ENCODE measurements at regions not wholly inside any gene's neighbourhood (a gene's known extent, or its start where the extent isn't known, plus 50 kb on each side); places are given as distances from the start of the nearest gene placed in this dataset.

GRCh38 chr2:56718413-56718812, 534.6 kb downstream of the CCDC85A start:
- no peak for DNase-seq (ENCODE audit: low read depth)
- no peak overlapping the region for H3K4me3 ChIP-seq (replicated peaks; ENCODE audit: low read depth, low read length)
- TF ChIP-seq CTCF (IDR thresholded peaks at IDR 0.05; ENCODE audit: low read length, missing control alignments) = no peak

- peak; percentile 44 for DNase-seq (ENCODE audit: low read depth)
- no peak for TF ChIP-seq CTCF (IDR thresholded peaks at IDR 0.05; ENCODE audit: low read length, missing control alignments)
- H3K4me3 ChIP-seq (replicated peaks; ENCODE audit: low read depth, low read length) = no peak overlapping the region
These were observed 545.4 kb downstream of the CCDC85A start for GRCh38 chr2:56729212-56729611.

GRCh38 chr2:56732946-56733345, 549.2 kb downstream of the CCDC85A start:
- no peak overlapping the region for H3K4me3 ChIP-seq (replicated peaks; ENCODE audit: low read depth, low read length)
- DNase-seq (ENCODE audit: low read depth) = no peak
- no peak for TF ChIP-seq CTCF (IDR thresholded peaks at IDR 0.05; ENCODE audit: low read length, missing control alignments)

GRCh38 chr2:56739413-56739812, 555.6 kb downstream of the CCDC85A start:
- H3K4me3 ChIP-seq (replicated peaks; ENCODE audit: low read depth, low read length) = no peak overlapping the region
- DNase-seq (ENCODE audit: low read depth) = no peak

GRCh38 chr2:56741601-56742102, 557.9 kb downstream of the CCDC85A start:
- TF ChIP-seq CTCF (IDR thresholded peaks at IDR 0.05; ENCODE audit: low read length, missing control alignments) = no peak
- DNase-seq (ENCODE audit: low read depth) = peak; percentile 92
- peak overlapping the region; percentile 31 for H3K4me3 ChIP-seq (replicated peaks; ENCODE audit: low read depth, low read length)

More at GRCh38 chr2:56739413-56739812, 555.6 kb downstream of the CCDC85A start:
- no peak for TF ChIP-seq CTCF (IDR thresholded peaks at IDR 0.05; ENCODE audit: low read length, missing control alignments)

- DNase-seq (ENCODE audit: low read depth) = no peak
- TF ChIP-seq CTCF (IDR thresholded peaks at IDR 0.05; ENCODE audit: low read length, missing control alignments) = no peak
- H3K4me3 ChIP-seq (replicated peaks; ENCODE audit: low read depth, low read length) = no peak overlapping the region
These were observed 560.0 kb downstream of the CCDC85A start for GRCh38 chr2:56743807-56744206.

GRCh38 chr2:56749152-56749752, 565.5 kb downstream of the CCDC85A start:
- peak; percentile 60 for TF ChIP-seq CTCF (IDR thresholded peaks at IDR 0.05; ENCODE audit: low read length, missing control alignments)

More at GRCh38 chr2:56749152-56749752, 565.5 kb downstream of the CCDC85A start:
- H3K4me3 ChIP-seq (replicated peaks; ENCODE audit: low read depth, low read length) = no peak overlapping the region
- peak; percentile 71 for DNase-seq (ENCODE audit: low read depth)

All from fibroblast of pulmonary artery (primary cell).